Endothelial cell of umbilical vein (primary cell): ENCODE measurements at regions not wholly inside any gene's neighbourhood (a gene's known extent, or its start where the extent isn't known, plus 50 kb on each side); places are given as distances from the start of the nearest gene placed in this dataset.

Experiments used
- BruUV-seq: library from RNA; stranded (reverse); fragments of 400-500 nt; replicated peaks from 2 replicates; lab custom pipeline; 2021; lab: Mats Ljungman, UMichigan
- CTCF ChIA-PET: fragments of 300-600, 350-600 bp; sonication (Branson Sonifier 250); formaldehyde crosslinking; loops from one replicate; lab custom pipeline; 2021; ENCODE audit warnings: antibody characterized with exemption, inconsistent platforms; lab: Charles Lee
- POLR2A ChIA-PET: fragments of 300-600, 350-600 bp; sonication (Branson Sonifier 250); formaldehyde crosslinking; loops from one replicate; lab custom pipeline; 2021; ENCODE audit warnings: antibody characterized with exemption, inconsistent platforms; lab: Charles Lee
- DNase-seq: peaks from one replicate; pipeline ENCODE4 v3.0.0-alpha.2; 2011; ENCODE audit warnings: low read depth, low spot score
- FAIRE-seq: peaks from 2 replicates; lab custom pipeline; 2011; peaks lifted over from hg19 to GRCh38; lab: Jason Lieb, UNC
- H2AFZ ChIP-seq: 2 replicates; pipeline ENCODE4 v1.6.0; 2012; ENCODE audit warnings: low read depth, low read length, control low read depth, inconsistent platforms
- H3K27ac ChIP-seq: 2 replicates; pipeline ENCODE4 v1.5.1; 2011; ENCODE audit warnings: low read depth, mild to moderate bottlenecking, control low read depth, low read length, moderate library complexity; ENCODE audit not compliant: insufficient read depth
- H3K27me3 ChIP-seq, 2 experiments: 2 replicates each; pipeline versions ENCODE4 v1.6.0 to v1.6.1; 2011; ENCODE audit warnings: low read length in 2 of 2, mixed read lengths in 1 of 2; ENCODE audit not compliant: control insufficient read depth in 2 of 2, insufficient read depth in 2 of 2
- H3K36me3 ChIP-seq, 2 experiments: 2 replicates in 1 of 2; 3 replicates in 1 of 2; pipeline ENCODE4 v1.5.1; 2011; ENCODE audit warnings: low read length in 2 of 2, mild to moderate bottlenecking in 1 of 2, moderate library complexity in 1 of 2; ENCODE audit not compliant: control insufficient read depth in 2 of 2, insufficient read depth in 2 of 2; ENCODE audit errors: extremely low read depth in 1 of 2
- H3K4me1 ChIP-seq: 3 replicates; pipeline ENCODE4 v1.5.1; 2011; ENCODE audit warnings: mild to moderate bottlenecking, low read length; ENCODE audit not compliant: control insufficient read depth, insufficient read depth; ENCODE audit errors: extremely low read depth
- H3K4me2 ChIP-seq: 2 replicates; pipeline ENCODE4 v1.6.1; 2011; ENCODE audit warnings: low read length, control low read depth, mixed read lengths; ENCODE audit not compliant: insufficient read depth
- H3K4me3 ChIP-seq, 3 experiments: fragments of 200-600 bp in 1 of 3; sonication (generic), shearing (Covaris generic) in 1 of 3; replicated peaks in 1 of 3; 2 replicates each; pipeline ENCODE4 v1.5.1; 2011 to 2016; ENCODE audit warnings: control low read depth in 3 of 3, low read length in 3 of 3, mild to moderate bottlenecking in 2 of 3, inconsistent platforms in 1 of 3, low read depth in 1 of 3, moderate library complexity in 1 of 3; ENCODE audit not compliant: insufficient read depth in 1 of 3
- H3K79me2 ChIP-seq: 2 replicates; pipeline ENCODE4 v1.6.0; 2012; ENCODE audit warnings: low read length, inconsistent platforms; ENCODE audit not compliant: control insufficient read depth, insufficient read depth
- H3K9ac ChIP-seq: replicated peaks from 2 replicates; pipeline ENCODE3; 2011; ENCODE audit warnings: low read length, control low read depth; ENCODE audit not compliant: insufficient read depth; ENCODE audit errors: extremely low read depth
- H3K9me1 ChIP-seq: replicated peaks from 3 replicates; pipeline ENCODE4 v1.6.0; 2011; ENCODE audit warnings: mild to moderate bottlenecking, low read length; ENCODE audit not compliant: control insufficient read depth, insufficient read depth; ENCODE audit errors: extremely low read depth
- H3K9me3 ChIP-seq: replicated peaks from 2 replicates; pipeline ENCODE4 v1.5.1; 2012; ENCODE audit warnings: low read length, inconsistent platforms; ENCODE audit not compliant: control insufficient read depth, insufficient read depth
- H4K20me1 ChIP-seq: replicated peaks from 2 replicates; pipeline ENCODE3; 2011; ENCODE audit warnings: mild to moderate bottlenecking, low read length; ENCODE audit not compliant: control insufficient read depth, insufficient read depth; ENCODE audit errors: extremely low read depth
- EZH2 ChIP-seq: IDR thresholded peaks from 2 replicates; pipeline ENCODE4 v1.6.1; 2012; ENCODE audit warnings: borderline replicate concordance, low read depth, mild to moderate bottlenecking, moderate library complexity, low read length, inconsistent platforms; ENCODE audit not compliant: severe bottlenecking
- GATA2 ChIP-seq: IDR thresholded peaks from 2 replicates; pipeline ENCODE4 v1.7.0; 2011; ENCODE audit warnings: low read depth, mild to moderate bottlenecking, moderate library complexity, mixed read lengths, low read length; ENCODE audit not compliant: insufficient read length, insufficient read depth
- POLR2A ChIP-seq: IDR thresholded peaks from 2 replicates; pipeline ENCODE4 v1.6.1; 2012; ENCODE audit warnings: low read depth, mild to moderate bottlenecking, control low read depth, low read length
- POLR2AphosphoS5 ChIP-seq: IDR thresholded peaks from 2 replicates; pipeline ENCODE4 v1.6.1; 2012; ENCODE audit warnings: low read depth, mild to moderate bottlenecking, control low read depth, low read length, moderate library complexity; ENCODE audit not compliant: insufficient read depth
- dilution Hi-C: fragments of 300-500 bp; cut with MboI; formaldehyde crosslinking; loops from one replicate; pipeline ENCODE4 v1.15.0; 2019; ENCODE audit warnings: low sequenced_read_pairs; ENCODE audit not compliant: extremely low pct_ligation_motif_present
- intact Hi-C: fragments of 100-400 bp; cut with micrococcal nuclease; formaldehyde crosslinking; loops from one replicate; pipeline ENCODE4 v1.10.0; 2022

- Histone ChIP-seq H4K20me1 (no peaks in the 10 kb centered on the region), H3K4me1 (peaks cover 5% of the 10 kb centered on the region), H3K27ac (no peak overlapping the region), H2AFZ (no peak overlapping the region), H3K79me2 (no peaks in the 10 kb centered on the region), H3K27me3 (no peaks in the 10 kb centered on the region), H3K9me3 (no peaks in the 10 kb centered on the region), H3K36me3 (no peaks in the 10 kb centered on the region), H3K9ac (no peak overlapping the region), H3K4me2 (no peak overlapping the region), H3K9me1 (no peaks in the 10 kb centered on the region), H3K4me3 (no peak overlapping the region)
- dilution Hi-C loops: no loop called here
- ChIA-PET CTCF (no interaction called here), POLR2A (no interaction called here)
- TF ChIP-seq GATA2 (peak; percentile 70), EZH2 (no peak), POLR2AphosphoS5 (peak; percentile 28)
- no TSS peak for BruUV-seq
- intact Hi-C loops: loop anchor here (10.0 kb wide), 1 partner anchor 445 kb away; no protein-coding TSS in a partner anchor
- FAIRE-seq (peak; percentile 47), DNase-seq (peak; percentile 29)
Measured at GRCh38 chr1:188489336-188490112, 1660.8 kb downstream of the PLA2G4A start.

- peak; percentile 15 for FAIRE-seq
- intact Hi-C loops: no loop called here
- no peaks in the 10 kb centered on the region for H3K4me1 ChIP-seq
- dilution Hi-C loops: no loop called here
- H3K4me2 ChIP-seq: no peak overlapping the region
- no peaks in the 10 kb centered on the region for H3K27me3 ChIP-seq
- H3K9me3 ChIP-seq: no peaks in the 10 kb centered on the region
- H3K79me2 ChIP-seq: no peaks in the 10 kb centered on the region
- H3K27ac ChIP-seq: no peak overlapping the region
- H3K9ac ChIP-seq: no peak overlapping the region
- DNase-seq: no peak
- H3K9me1 ChIP-seq: no peaks in the 10 kb centered on the region
- ChIA-PET CTCF (no interaction called here), POLR2A (no interaction called here)
- no peaks in the 10 kb centered on the region for H4K20me1 ChIP-seq
- BruUV-seq: no TSS peak
- no peaks in the 10 kb centered on the region for H3K36me3 ChIP-seq
- no peak overlapping the region for H3K4me3 ChIP-seq
- no peak for TF ChIP-seq POLR2A
- H2AFZ ChIP-seq: no peak overlapping the region
Measured at GRCh38 chr1:188496506-188496905, 1667.8 kb downstream of the PLA2G4A start.
